Karpas-422 (cell line): ENCODE measurements at regions not wholly inside any gene's neighbourhood (a gene's known extent, or its start where the extent isn't known, plus 50 kb on each side); places are given as distances from the start of the nearest gene placed in this dataset.

Experiments used
- DNase-seq: peaks from one replicate; pipeline ENCODE4 v3.0.0-alpha.2; 2015
- H2AFZ ChIP-seq: fragments of 200-600 bp; sonication (generic); 2 replicates; pipeline ENCODE4 v1.6.1; 2014; ENCODE audit warnings: antibody characterized with exemption, low read length, mixed read lengths
- H3K27ac ChIP-seq: fragments of 200-600 bp; sonication (generic); 2 replicates; pipeline ENCODE4 v1.5.1; 2014; ENCODE audit warnings: mild to moderate bottlenecking, low read length, moderate library complexity
- H3K27me3 ChIP-seq: fragments of 200-600 bp; sonication (generic); 2 replicates; pipeline ENCODE4 v1.6.1; 2014; ENCODE audit warnings: low read length, mixed read lengths
- H3K36me3 ChIP-seq: fragments of 200-600 bp; sonication (generic); 2 replicates; pipeline ENCODE4 v1.6.1; 2014; ENCODE audit warnings: low read length, mixed read lengths; ENCODE audit not compliant: insufficient read depth
- H3K4me1 ChIP-seq: fragments of 200-600 bp; sonication (generic); 2 replicates; pipeline ENCODE4 v1.6.1; 2014; ENCODE audit warnings: mild to moderate bottlenecking, low read length, mixed read lengths
- H3K4me2 ChIP-seq: fragments of 200-600 bp; sonication (generic); 2 replicates; pipeline ENCODE4 v1.6.1; 2014; ENCODE audit warnings: low read length, low read depth, mild to moderate bottlenecking; ENCODE audit not compliant: poor library complexity, severe bottlenecking
- H3K4me3 ChIP-seq: fragments of 200-600 bp; sonication (generic); 2 replicates; pipeline ENCODE4 v1.5.1; 2014; ENCODE audit warnings: mild to moderate bottlenecking, antibody characterized with exemption, low read length, mixed read lengths
- H3K79me2 ChIP-seq: fragments of 200-600 bp; sonication (generic); 2 replicates; pipeline ENCODE4 v1.6.1; 2014; ENCODE audit warnings: mild to moderate bottlenecking, low read length, mixed read lengths
- H3K9ac ChIP-seq: fragments of 200-600 bp; sonication (generic); 2 replicates; pipeline ENCODE4 v1.6.0; 2014; ENCODE audit warnings: low read length
- H3K9me2 ChIP-seq: fragments of 200-600 bp; sonication (generic), shearing (Covaris generic); replicated peaks from 2 replicates; pipeline ENCODE4 v1.6.0; 2014; ENCODE audit warnings: mild to moderate bottlenecking, low read length, moderate library complexity; ENCODE audit not compliant: insufficient read depth
- H3K9me3 ChIP-seq: fragments of 300-700, 200-600 bp; sonication (generic); 2 replicates; pipeline ENCODE4 v1.6.1; 2014; ENCODE audit warnings: low read length, mixed read lengths
- H4K20me1 ChIP-seq: fragments of 200-600 bp; sonication (generic); 2 replicates; pipeline ENCODE4 v1.6.1; 2014; ENCODE audit warnings: mild to moderate bottlenecking, antibody characterized with exemption, low read length, low read depth; ENCODE audit not compliant: insufficient read depth

GRCh38 chr19:16013851-16014840 is 62.1 kb upstream of the TPM4 start:
- Histone ChIP-seq H3K4me2 (no peak overlapping the region), H3K4me3 (no peak overlapping the region), H3K4me1 (no peaks in the 10 kb centered on the region), H3K9me2 (no peaks in the 10 kb centered on the region), H3K36me3 (no peaks in the 10 kb centered on the region), H3K9ac (no peak overlapping the region), H3K9me3 (no peaks in the 10 kb centered on the region), H3K27ac (no peak overlapping the region), H2AFZ (no peak overlapping the region), H3K27me3 (no peaks in the 10 kb centered on the region), H4K20me1 (no peaks in the 10 kb centered on the region), H3K79me2 (no peaks in the 10 kb centered on the region)
- no peak for DNase-seq

GRCh38 chr19:16014923-16015804 is 61.1 kb upstream of the TPM4 start:
- H3K9ac ChIP-seq = no peak overlapping the region
- no peaks in the 10 kb centered on the region for H4K20me1 ChIP-seq
- no peak for DNase-seq

DNA sequence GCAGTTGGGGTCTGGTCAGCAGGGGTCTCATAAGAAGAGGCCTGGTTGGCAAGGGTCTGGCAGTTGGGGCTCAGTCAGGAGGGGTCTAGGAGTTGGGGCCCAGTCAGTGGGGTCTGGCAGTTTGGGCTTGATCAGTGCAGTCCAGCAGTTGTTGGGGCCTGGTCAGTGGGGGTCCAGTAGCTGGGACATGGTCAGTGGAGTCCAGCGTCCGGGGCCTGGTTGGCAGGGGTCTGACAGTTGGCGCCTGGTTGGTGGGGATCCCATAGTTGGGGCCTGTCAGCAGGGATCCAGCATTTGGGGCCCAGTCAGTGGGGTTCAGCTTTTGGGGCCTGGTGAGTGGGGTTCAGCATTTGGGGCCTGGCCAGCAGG is 60.5 kb upstream of the TPM4 start:
- H3K79me2 ChIP-seq = no peaks in the 10 kb centered on the region
- no peak overlapping the region for H3K4me3 ChIP-seq
- H3K9me2 ChIP-seq = no peaks in the 10 kb centered on the region
- no peaks in the 10 kb centered on the region for H3K4me1 ChIP-seq
- H2AFZ ChIP-seq = no peak overlapping the region
- no peak overlapping the region for H3K9ac ChIP-seq
- H4K20me1 ChIP-seq = no peaks in the 10 kb centered on the region
- no peaks in the 10 kb centered on the region for H3K9me3 ChIP-seq
- no peaks in the 10 kb centered on the region for H3K27me3 ChIP-seq
- no peaks in the 10 kb centered on the region for H3K36me3 ChIP-seq
- DNase-seq = no peak
- H3K27ac ChIP-seq = no peak overlapping the region
- no peak overlapping the region for H3K4me2 ChIP-seq

More at GRCh38 chr19:16014923-16015804, 61.1 kb upstream of the TPM4 start:
- H3K79me2 ChIP-seq = no peaks in the 10 kb centered on the region
- H3K9me2 ChIP-seq = no peaks in the 10 kb centered on the region
- no peak overlapping the region for H3K4me3 ChIP-seq
- H3K27me3 ChIP-seq = no peaks in the 10 kb centered on the region
- H3K27ac ChIP-seq = no peak overlapping the region
- no peaks in the 10 kb centered on the region for H3K9me3 ChIP-seq
- no peak overlapping the region for H2AFZ ChIP-seq
- no peak overlapping the region for H3K4me2 ChIP-seq
- no peaks in the 10 kb centered on the region for H3K36me3 ChIP-seq
- H3K4me1 ChIP-seq = no peaks in the 10 kb centered on the region

DNA sequence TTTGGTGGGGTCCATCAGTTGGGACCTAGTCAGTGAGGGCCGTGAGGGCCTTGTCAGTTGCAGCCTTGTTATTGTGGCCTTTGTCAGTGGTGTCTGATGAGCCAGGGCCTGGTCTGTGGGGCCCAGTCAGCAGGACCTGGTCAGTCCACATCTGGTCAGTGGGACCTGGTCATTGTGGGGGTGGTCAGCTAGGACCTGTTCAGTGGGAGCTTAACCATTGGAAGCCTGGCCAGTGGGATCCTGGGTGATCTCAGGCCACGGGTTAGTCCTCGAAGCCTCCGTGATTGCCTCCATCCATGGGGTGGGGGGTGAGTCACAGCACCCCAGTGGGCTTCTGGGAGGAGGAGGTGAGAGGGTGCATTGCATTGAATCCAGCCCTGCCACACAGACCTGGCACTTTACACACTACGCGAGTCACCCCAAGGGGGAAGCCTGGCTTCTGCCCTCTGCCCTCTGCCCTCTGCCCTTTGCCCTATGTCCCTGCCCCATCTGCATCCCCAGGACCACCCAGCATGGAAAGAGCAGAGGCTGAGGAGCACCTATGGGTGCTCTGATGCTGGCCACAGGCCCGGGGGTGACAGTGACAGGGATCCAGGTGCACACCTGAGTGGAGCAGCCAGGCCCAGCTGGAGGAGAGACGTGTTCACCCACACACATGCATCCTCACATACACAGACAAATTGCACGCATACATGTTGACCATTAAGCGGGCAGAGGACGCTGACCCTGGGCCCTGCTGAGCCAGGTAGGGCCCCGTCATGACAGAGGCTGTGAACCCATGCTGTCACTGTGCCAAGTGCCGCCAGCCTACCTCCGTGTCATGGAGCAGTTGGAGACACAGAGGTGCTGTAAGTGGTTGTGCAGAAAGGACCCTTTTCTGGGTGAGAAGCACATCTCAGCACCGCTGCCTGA is 59.8 kb upstream of the TPM4 start:
- no peak overlapping the region for H3K4me3 ChIP-seq

DNA sequence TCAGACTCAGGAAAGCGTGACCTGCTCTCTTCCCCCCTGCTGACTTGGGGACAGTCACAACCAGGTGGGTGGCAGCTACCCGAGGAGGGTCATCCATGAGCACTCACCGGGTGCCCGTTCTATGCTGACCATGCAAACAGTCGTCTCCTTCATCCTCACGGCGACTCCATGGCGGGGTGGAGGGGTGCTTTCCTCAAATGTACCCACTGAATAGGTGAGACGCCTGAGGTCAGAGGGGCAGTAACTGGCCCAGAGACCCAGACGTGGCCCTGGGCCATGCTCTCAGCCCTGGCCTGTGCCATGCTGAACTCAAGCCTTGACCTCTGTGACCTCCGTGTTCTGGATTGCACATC is 59.2 kb upstream of the TPM4 start:
- no peak overlapping the region for H3K4me3 ChIP-seq
- no peak overlapping the region for H3K9ac ChIP-seq
- DNase-seq = no peak
- H3K4me1 ChIP-seq = no peaks in the 10 kb centered on the region
- H3K27me3 ChIP-seq = no peaks in the 10 kb centered on the region
- no peak overlapping the region for H3K27ac ChIP-seq
- H3K36me3 ChIP-seq = no peaks in the 10 kb centered on the region
- H4K20me1 ChIP-seq = no peaks in the 10 kb centered on the region
- H3K79me2 ChIP-seq = no peaks in the 10 kb centered on the region
- no peak overlapping the region for H2AFZ ChIP-seq
- no peak overlapping the region for H3K4me2 ChIP-seq
- no peaks in the 10 kb centered on the region for H3K9me2 ChIP-seq
- H3K9me3 ChIP-seq = no peaks in the 10 kb centered on the region

More for the DNA sequence above, 59.8 kb upstream of the TPM4 start:
- Histone ChIP-seq H3K9me2 (no peaks in the 10 kb centered on the region), H2AFZ (no peak overlapping the region), H4K20me1 (no peaks in the 10 kb centered on the region), H3K36me3 (no peaks in the 10 kb centered on the region), H3K4me2 (no peak overlapping the region), H3K9me3 (no peaks in the 10 kb centered on the region), H3K27ac (no peak overlapping the region), H3K9ac (no peak overlapping the region), H3K4me1 (no peaks in the 10 kb centered on the region), H3K79me2 (no peaks in the 10 kb centered on the region), H3K27me3 (no peaks in the 10 kb centered on the region)
- DNase-seq = no peak

- H3K4me3 ChIP-seq = no peak overlapping the region
- no peak for DNase-seq
- H2AFZ ChIP-seq = no peak overlapping the region
- no peak overlapping the region for H3K9ac ChIP-seq
- H3K4me2 ChIP-seq = no peak overlapping the region
- H3K36me3 ChIP-seq = no peaks in the 10 kb centered on the region
- H3K9me3 ChIP-seq = no peaks in the 10 kb centered on the region
- H4K20me1 ChIP-seq = no peaks in the 10 kb centered on the region
- no peaks in the 10 kb centered on the region for H3K79me2 ChIP-seq
- H3K27ac ChIP-seq = no peak overlapping the region
- H3K9me2 ChIP-seq = no peaks in the 10 kb centered on the region
- no peaks in the 10 kb centered on the region for H3K27me3 ChIP-seq
- H3K4me1 ChIP-seq = no peaks in the 10 kb centered on the region
Observed at GRCh38 chr19:16018106-16018755, 58.1 kb upstream of the TPM4 start.

GRCh38 chr19:16018801-16019551 is 57.3 kb upstream of the TPM4 start:
- H3K4me1 ChIP-seq = no peaks in the 10 kb centered on the region
- no peaks in the 10 kb centered on the region for H3K9me3 ChIP-seq
- no peak for DNase-seq
- H3K36me3 ChIP-seq = no peaks in the 10 kb centered on the region
- H3K27me3 ChIP-seq = no peaks in the 10 kb centered on the region
- no peak overlapping the region for H3K27ac ChIP-seq
- no peak overlapping the region for H2AFZ ChIP-seq
- no peaks in the 10 kb centered on the region for H4K20me1 ChIP-seq
- H3K4me3 ChIP-seq = no peak overlapping the region
- no peak overlapping the region for H3K9ac ChIP-seq
- H3K9me2 ChIP-seq = no peaks in the 10 kb centered on the region
- no peaks in the 10 kb centered on the region for H3K79me2 ChIP-seq
- no peak overlapping the region for H3K4me2 ChIP-seq
